ENCODE measurements at regions not wholly inside any gene's neighbourhood (a gene's known extent, or its start where the extent isn't known, plus 50 kb on each side); places are given as distances from the start of the nearest gene placed in this dataset.

DNA sequence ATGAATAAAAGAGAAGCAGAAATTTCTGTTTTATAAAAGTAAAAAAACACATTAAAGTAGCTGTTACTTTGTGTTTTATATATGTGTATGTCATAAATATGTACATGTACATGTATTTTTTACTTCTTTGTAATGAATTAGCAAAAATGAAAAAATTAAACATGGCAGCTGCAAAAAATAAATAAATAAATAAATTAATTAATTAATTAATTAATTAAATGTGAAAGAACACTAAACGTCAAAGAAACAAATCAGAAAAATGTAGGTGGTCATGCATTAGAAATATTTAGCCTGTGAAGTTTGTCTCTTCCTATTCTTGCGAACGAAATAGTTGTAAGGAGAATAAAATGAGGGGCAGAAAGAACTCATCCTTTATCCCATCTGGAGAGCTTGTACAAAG lies 357.0 kb downstream of the ZIC4 start:
- TF ChIP-seq EZH2 (IDR thresholded peaks at IDR 0.05) = no peak
- TF ChIP-seq, protein P1, sequence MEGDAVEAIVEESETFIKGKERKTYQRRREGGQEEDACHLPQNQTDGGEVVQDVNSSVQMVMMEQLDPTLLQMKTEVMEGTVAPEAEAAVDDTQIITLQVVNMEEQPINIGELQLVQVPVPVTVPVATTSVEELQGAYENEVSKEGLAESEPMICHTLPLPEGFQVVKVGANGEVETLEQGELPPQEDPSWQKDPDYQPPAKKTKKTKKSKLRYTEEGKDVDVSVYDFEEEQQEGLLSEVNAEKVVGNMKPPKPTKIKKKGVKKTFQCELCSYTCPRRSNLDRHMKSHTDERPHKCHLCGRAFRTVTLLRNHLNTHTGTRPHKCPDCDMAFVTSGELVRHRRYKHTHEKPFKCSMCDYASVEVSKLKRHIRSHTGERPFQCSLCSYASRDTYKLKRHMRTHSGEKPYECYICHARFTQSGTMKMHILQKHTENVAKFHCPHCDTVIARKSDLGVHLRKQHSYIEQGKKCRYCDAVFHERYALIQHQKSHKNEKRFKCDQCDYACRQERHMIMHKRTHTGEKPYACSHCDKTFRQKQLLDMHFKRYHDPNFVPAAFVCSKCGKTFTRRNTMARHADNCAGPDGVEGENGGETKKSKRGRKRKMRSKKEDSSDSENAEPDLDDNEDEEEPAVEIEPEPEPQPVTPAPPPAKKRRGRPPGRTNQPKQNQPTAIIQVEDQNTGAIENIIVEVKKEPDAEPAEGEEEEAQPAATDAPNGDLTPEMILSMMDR (IDR thresholded peaks at IDR 0.05 in 2 of 3, conservative IDR thresholded peaks at IDR 0.05 in 1 of 3; ENCODE audit: borderline replicate concordance in 1 of 3, insufficient read depth in 1 of 3, low read depth in 2 of 3, low read length in 2 of 3) = no peak
